ENCODE measurements at regions not wholly inside any gene's neighbourhood (a gene's known extent, or its start where the extent isn't known, plus 50 kb on each side); places are given as distances from the start of the nearest gene placed in this dataset.

- TF ChIP-seq CTCF (conservative IDR thresholded peaks at IDR 0.05 in 1 of 2, IDR thresholded peaks at IDR 0.05 in 1 of 2; ENCODE audit: low read depth in 1 of 2, low read length in 2 of 2) (no peak), EZH2 (IDR thresholded peaks at IDR 0.05; ENCODE audit: low read length, missing control alignments) (no peak)
Measured at GRCh38 chr14:104431351-104431928, 148.1 kb upstream of the C14orf180 start.
